H1 (cell line): ENCODE measurements at regions not wholly inside any gene's neighbourhood (a gene's known extent, or its start where the extent isn't known, plus 50 kb on each side); places are given as distances from the start of the nearest gene placed in this dataset.

Experiments used
- RAD21 ChIP-seq, 2 experiments: IDR thresholded peaks in 1 of 2; conservative IDR thresholded peaks in 1 of 2; 2 replicates each; pipeline ENCODE4 v1.6.1; 2011; ENCODE audit warnings: low read depth in 2 of 2, low read length in 2 of 2, improper control_type of control experiment in 1 of 2, inconsistent platforms in 1 of 2, mild to moderate bottlenecking in 1 of 2, moderate library complexity in 1 of 2

- no peak for TF ChIP-seq RAD21 (IDR thresholded peaks at IDR 0.05 in 1 of 2, conservative IDR thresholded peaks at IDR 0.05 in 1 of 2; ENCODE audit: low read depth in 2 of 2, low read length in 2 of 2)
Observed at GRCh38 chr4:43496188-43496587, 603.7 kb downstream of the GRXCR1 start (continued).
